ENCODE measurements at regions not wholly inside any gene's neighbourhood (a gene's known extent, or its start where the extent isn't known, plus 50 kb on each side); places are given as distances from the start of the nearest gene placed in this dataset.

DNA sequence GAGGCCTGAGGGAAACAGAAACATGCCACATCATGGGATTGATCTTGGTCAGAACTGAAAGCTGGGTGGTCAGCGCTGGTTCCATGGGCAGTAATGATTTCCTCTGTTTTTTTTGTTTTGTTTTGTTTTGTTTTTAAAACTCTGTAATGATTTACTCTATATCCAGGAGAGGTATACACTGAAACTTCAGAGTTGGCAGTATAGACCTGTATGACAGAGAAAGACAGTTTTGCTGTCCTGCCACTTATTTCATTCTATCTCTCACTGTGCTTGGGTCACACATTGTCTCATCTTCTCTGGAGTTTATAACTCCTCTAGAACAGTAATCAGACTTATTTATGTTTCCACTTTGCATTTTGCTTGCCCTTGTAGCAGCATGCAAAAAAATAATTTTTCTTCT, 105.1 kb upstream of the SLITRK1 start:
- TF ChIP-seq, protein P1, sequence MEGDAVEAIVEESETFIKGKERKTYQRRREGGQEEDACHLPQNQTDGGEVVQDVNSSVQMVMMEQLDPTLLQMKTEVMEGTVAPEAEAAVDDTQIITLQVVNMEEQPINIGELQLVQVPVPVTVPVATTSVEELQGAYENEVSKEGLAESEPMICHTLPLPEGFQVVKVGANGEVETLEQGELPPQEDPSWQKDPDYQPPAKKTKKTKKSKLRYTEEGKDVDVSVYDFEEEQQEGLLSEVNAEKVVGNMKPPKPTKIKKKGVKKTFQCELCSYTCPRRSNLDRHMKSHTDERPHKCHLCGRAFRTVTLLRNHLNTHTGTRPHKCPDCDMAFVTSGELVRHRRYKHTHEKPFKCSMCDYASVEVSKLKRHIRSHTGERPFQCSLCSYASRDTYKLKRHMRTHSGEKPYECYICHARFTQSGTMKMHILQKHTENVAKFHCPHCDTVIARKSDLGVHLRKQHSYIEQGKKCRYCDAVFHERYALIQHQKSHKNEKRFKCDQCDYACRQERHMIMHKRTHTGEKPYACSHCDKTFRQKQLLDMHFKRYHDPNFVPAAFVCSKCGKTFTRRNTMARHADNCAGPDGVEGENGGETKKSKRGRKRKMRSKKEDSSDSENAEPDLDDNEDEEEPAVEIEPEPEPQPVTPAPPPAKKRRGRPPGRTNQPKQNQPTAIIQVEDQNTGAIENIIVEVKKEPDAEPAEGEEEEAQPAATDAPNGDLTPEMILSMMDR (conservative IDR thresholded peaks at IDR 0.05; ENCODE audit: low read length), result no peak
- no peak for TF ChIP-seq EZH2phosphoT487 (IDR thresholded peaks at IDR 0.05; ENCODE audit: borderline replicate concordance, low read depth, low read length)
